ENCODE measurements at regions not wholly inside any gene's neighbourhood (a gene's known extent, or its start where the extent isn't known, plus 50 kb on each side); places are given as distances from the start of the nearest gene placed in this dataset.
"Not testable (repeated sequence)": the region's sequence is repeated elsewhere in the genome, so short reads cannot be mapped to it uniquely, and the experiment has no call there.

GRCh38 chr4:167885071-167885470 lies 207.3 kb upstream of the ANXA10 start:
- Histone ChIP-seq H3K36me3 (no peaks in the 10 kb centered on the region), H3K4me1 (no peaks in the 10 kb centered on the region), H3K4me3 (no peak overlapping the region), H3K9me3 (peaks cover 0 to 6% (median 0%) of the 10 kb centered on the region in 4 donors), H3K27ac (no peak overlapping the region), H3K27me3 (no peaks in the 10 kb centered on the region)
- DNase-seq (ENCODE audit: low spot score in 2 of 2) = no peak
- TF ChIP-seq EP300 (IDR thresholded peaks at IDR 0.05) (no peak), POLR2A (IDR thresholded peaks at IDR 0.05) (no peak), CTCF (IDR thresholded peaks at IDR 0.05) (no peak)
- WGBS, 2 donors = 79 to 89% methylated on average over 1 of the region's 1 CpG

DNA sequence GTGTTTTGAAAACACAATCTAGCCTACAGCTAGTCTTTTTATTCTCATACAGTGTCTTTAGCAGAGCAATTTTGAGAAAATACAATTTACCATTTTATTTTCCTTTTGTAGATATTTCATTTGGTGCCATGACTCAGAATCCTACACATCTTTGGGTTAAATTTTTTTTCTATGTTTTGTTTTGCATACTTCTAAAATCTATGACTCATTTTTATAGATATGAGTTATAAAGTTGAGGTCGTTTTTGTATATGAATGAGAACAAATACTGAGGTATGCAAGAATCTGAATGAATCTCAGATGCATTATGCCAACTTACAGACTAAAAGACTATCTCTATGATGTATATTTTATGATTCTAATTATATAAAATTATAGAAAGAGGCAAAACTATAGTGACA lies 206.5 kb upstream of the ANXA10 start:
- Histone ChIP-seq H3K4me3 (no peak overlapping the region), H3K9me3 (peaks cover 0 to 6% (median 0%) of the 10 kb centered on the region in 4 donors), H3K27me3 (no peaks in the 10 kb centered on the region), H3K4me1 (no peaks in the 10 kb centered on the region), H3K27ac (no peak overlapping the region), H3K36me3 (no peaks in the 10 kb centered on the region)
- no peak for DNase-seq (ENCODE audit: low spot score in 2 of 2)
- WGBS, 2 donors = 26 to 29% methylated on average over 1 of the region's 1 CpG
- TF ChIP-seq POLR2A (IDR thresholded peaks at IDR 0.05) = no peak
- no peak for TF ChIP-seq CTCF (IDR thresholded peaks at IDR 0.05)
- TF ChIP-seq EP300 (IDR thresholded peaks at IDR 0.05) = no peak

GRCh38 chr4:167887726-167888125 lies 204.6 kb upstream of the ANXA10 start:
- DNase-seq (ENCODE audit: low spot score in 2 of 2) = no peak
- Histone ChIP-seq H3K27me3 (no peaks in the 10 kb centered on the region), H3K27ac (no peak overlapping the region), H3K36me3 (no peaks in the 10 kb centered on the region), H3K4me1 (no peaks in the 10 kb centered on the region), H3K4me3 (no peak overlapping the region), H3K9me3 (peaks cover 0 to 6% (median 0%) of the 10 kb centered on the region in 4 donors)
- 90 to 93% methylated on average over 6 of the region's 6 CpGs for WGBS, 2 donors
- TF ChIP-seq CTCF (IDR thresholded peaks at IDR 0.05) = no peak

- H3K27me3 ChIP-seq = no peaks in the 10 kb centered on the region
- H3K9me3 ChIP-seq = peaks cover 0 to 6% (median 0%) of the 10 kb centered on the region in 4 donors
- TF ChIP-seq EP300 (IDR thresholded peaks at IDR 0.05) = no peak
- no peak for TF ChIP-seq POLR2A (IDR thresholded peaks at IDR 0.05)
- no peak for TF ChIP-seq CTCF (IDR thresholded peaks at IDR 0.05)
- no peaks in the 10 kb centered on the region for H3K4me1 ChIP-seq
- DNase-seq (ENCODE audit: low spot score in 2 of 2) = no peak
- H3K36me3 ChIP-seq = no peaks in the 10 kb centered on the region
- no peak overlapping the region for H3K4me3 ChIP-seq
- no peak overlapping the region for H3K27ac ChIP-seq
Measured at GRCh38 chr4:167890226-167890625, 202.1 kb upstream of the ANXA10 start.

DNA sequence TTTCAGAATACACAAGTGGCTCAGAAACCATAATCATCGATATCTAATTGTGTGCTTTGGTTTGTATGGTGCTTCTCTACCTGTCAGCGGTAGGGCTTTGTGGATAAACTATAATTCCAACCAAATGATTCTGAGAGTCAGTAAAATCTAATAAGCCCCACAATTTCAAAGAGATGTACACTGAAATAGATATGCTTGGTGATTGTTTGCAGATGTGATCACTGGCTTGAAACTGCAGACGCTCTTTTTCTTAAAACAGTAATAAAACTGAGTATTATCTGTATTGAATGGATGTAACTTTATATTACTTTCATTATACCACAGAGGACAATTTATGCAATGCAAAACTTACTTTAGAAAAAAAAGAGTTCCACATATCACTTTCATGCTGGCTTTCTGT lies 198.8 kb upstream of the ANXA10 start:
- no peak for TF ChIP-seq EP300 (IDR thresholded peaks at IDR 0.05)
- no peak for TF ChIP-seq POLR2A (IDR thresholded peaks at IDR 0.05)
- H3K4me3 ChIP-seq = no peak overlapping the region
- no peaks in the 10 kb centered on the region for H3K9me3 ChIP-seq
- H3K36me3 ChIP-seq = no peaks in the 10 kb centered on the region
- no peak overlapping the region for H3K27ac ChIP-seq
- H3K4me1 ChIP-seq = no peaks in the 10 kb centered on the region
- WGBS, 2 donors = 62 to 74% methylated on average over 3 of the region's 3 CpGs
- H3K27me3 ChIP-seq = no peaks in the 10 kb centered on the region
- no peak for DNase-seq (ENCODE audit: low spot score in 2 of 2)

DNA sequence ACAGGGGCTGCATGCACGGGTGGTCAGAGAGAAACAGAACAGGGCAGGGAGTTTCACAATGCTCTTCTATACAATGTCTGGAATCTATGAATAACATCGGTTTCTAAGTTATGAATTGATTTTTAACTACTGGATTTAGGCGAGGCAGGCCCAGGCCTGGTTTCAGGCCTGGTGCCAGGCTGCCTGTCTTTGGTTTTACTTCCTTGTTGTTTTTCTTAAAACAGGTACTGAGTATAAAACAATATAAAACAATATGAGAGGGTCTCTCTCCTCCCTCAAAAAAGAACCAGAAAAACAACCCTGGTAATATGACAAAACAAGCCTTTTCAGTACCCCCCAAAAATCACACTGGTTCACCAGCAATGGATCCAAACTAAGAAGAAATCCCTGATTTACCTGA lies 196.1 kb upstream of the ANXA10 start:
- not testable (repeated sequence) for H3K27me3 ChIP-seq; H3K4me1 ChIP-seq; H3K27ac ChIP-seq; DNase-seq (ENCODE audit: low spot score in 2 of 2); H3K4me3 ChIP-seq; H3K36me3 ChIP-seq; H3K9me3 ChIP-seq
- WGBS, 2 donors = 18 to 42% methylated on average over 3 of the region's 3 CpGs
